ENCODE measurements at regions not wholly inside any gene's neighbourhood (a gene's known extent, or its start where the extent isn't known, plus 50 kb on each side); places are given as distances from the start of the nearest gene placed in this dataset.

GRCh38 chr7:52691257-52691656 is 344.2 kb upstream of the POM121L12 start (continued):
- TF ChIP-seq ZNF274 (IDR thresholded peaks at IDR 0.05; ENCODE audit: low read length) (no peak), ZNF274 (tag by site-specific recombination; IDR thresholded peaks at IDR 0.05; ENCODE audit: borderline replicate concordance) (no peak), EGR2 (tag by site-specific recombination; IDR thresholded peaks at IDR 0.05; ENCODE audit: low read depth) (no peak)

GRCh38 chr7:52689912-52690311 is 345.5 kb upstream of the POM121L12 start:
- ChIA-PET CTCF (no interaction called here), POLR2A (no interaction called here)
- no peak for TF ChIP-seq ZNF555 (tag by site-specific recombination; conservative IDR thresholded peaks at IDR 0.05)
- no peak for TF ChIP-seq ZNF785 (tag by site-specific recombination; IDR thresholded peaks at IDR 0.05)
- no peak for TF ChIP-seq SALL2 (tag by site-specific recombination; IDR thresholded peaks at IDR 0.05; ENCODE audit: borderline replicate concordance)
- TF ChIP-seq CTCF (tag by site-specific recombination; IDR thresholded peaks at IDR 0.05), result no peak

GRCh38 chr7:52685333-52685732 is 350.1 kb upstream of the POM121L12 start:
- Histone ChIP-seq H3K36me3 (ENCODE audit: control insufficient read depth in 2 of 2, insufficient read depth in 1 of 2, low read length in 2 of 2) (no peaks in the 10 kb centered on the region), H3K4me1 (ENCODE audit: control insufficient read depth, insufficient read depth, low read length) (no peaks in the 10 kb centered on the region), H3K9me3 (ENCODE audit: control insufficient read depth, insufficient read depth, low read depth, low read length) (no peaks in the 10 kb centered on the region), H3K27ac (ENCODE audit: extremely low read depth, low read depth, low read length) (no peak overlapping the region), H3K4me3 (ENCODE audit: low read depth, low read length) (no peak overlapping the region)
- ChIA-PET CTCF (interaction anchor here (0.7 kb wide), 1 partner anchor 1255 kb away, joined by 3 read pairs; no protein-coding TSS in a partner anchor), POLR2A (no interaction called here)
- TF ChIP-seq FEZF1 (tag by site-specific recombination; IDR thresholded peaks at IDR 0.05), result no peak
- TF ChIP-seq ZNF155 (tag by site-specific recombination; IDR thresholded peaks at IDR 0.05), result no peak
- TF ChIP-seq ZBTB49 (tag by site-specific recombination; IDR thresholded peaks at IDR 0.05; ENCODE audit: low read depth), result no peak
- no peak for TF ChIP-seq KLF10 (tag by site-specific recombination; IDR thresholded peaks at IDR 0.05)
- no peak for TF ChIP-seq ZNF488 (tag by site-specific recombination; IDR thresholded peaks at IDR 0.05)
- TF ChIP-seq ZNF157 (tag by site-specific recombination; IDR thresholded peaks at IDR 0.05), result no peak

More at GRCh38 chr7:52689912-52690311, 345.5 kb upstream of the POM121L12 start:
- Histone ChIP-seq H3K9me3 (ENCODE audit: control insufficient read depth, insufficient read depth, low read depth, low read length) (no peaks in the 10 kb centered on the region), H3K4me1 (ENCODE audit: control insufficient read depth, insufficient read depth, low read length) (no peaks in the 10 kb centered on the region), H3K4me3 (ENCODE audit: low read depth, low read length) (no peak overlapping the region), H3K27ac (ENCODE audit: extremely low read depth, low read depth, low read length) (no peak overlapping the region), H3K36me3 (ENCODE audit: control insufficient read depth in 2 of 2, insufficient read depth in 1 of 2, low read length in 2 of 2) (no peaks in the 10 kb centered on the region)

GRCh38 chr7:52684388-52684787 is 351.0 kb upstream of the POM121L12 start:
- Histone ChIP-seq H3K4me3 (ENCODE audit: low read depth, low read length) (no peak overlapping the region), H3K36me3 (ENCODE audit: control insufficient read depth in 2 of 2, insufficient read depth in 1 of 2, low read length in 2 of 2) (no peaks in the 10 kb centered on the region)
- POLR2A ChIA-PET, result no interaction called here

More at GRCh38 chr7:52684388-52684787, 351.0 kb upstream of the POM121L12 start:
- no peaks in the 10 kb centered on the region for H3K4me1 ChIP-seq (ENCODE audit: control insufficient read depth, insufficient read depth, low read length)
- no peak for TF ChIP-seq ZNF350 (tag by site-specific recombination; IDR thresholded peaks at IDR 0.05)
- CTCF ChIA-PET, result interaction anchor here (0.7 kb wide), 1 partner anchor 1254 kb away, joined by 3 read pairs; no protein-coding TSS in a partner anchor
- H3K9me3 ChIP-seq (ENCODE audit: control insufficient read depth, insufficient read depth, low read depth, low read length), result no peaks in the 10 kb centered on the region
- H3K27ac ChIP-seq (ENCODE audit: extremely low read depth, low read depth, low read length), result no peak overlapping the region

Data from HEK293 (cell line).